ENCODE measurements at regions not wholly inside any gene's neighbourhood (a gene's known extent, or its start where the extent isn't known, plus 50 kb on each side); places are given as distances from the start of the nearest gene placed in this dataset.

DNA sequence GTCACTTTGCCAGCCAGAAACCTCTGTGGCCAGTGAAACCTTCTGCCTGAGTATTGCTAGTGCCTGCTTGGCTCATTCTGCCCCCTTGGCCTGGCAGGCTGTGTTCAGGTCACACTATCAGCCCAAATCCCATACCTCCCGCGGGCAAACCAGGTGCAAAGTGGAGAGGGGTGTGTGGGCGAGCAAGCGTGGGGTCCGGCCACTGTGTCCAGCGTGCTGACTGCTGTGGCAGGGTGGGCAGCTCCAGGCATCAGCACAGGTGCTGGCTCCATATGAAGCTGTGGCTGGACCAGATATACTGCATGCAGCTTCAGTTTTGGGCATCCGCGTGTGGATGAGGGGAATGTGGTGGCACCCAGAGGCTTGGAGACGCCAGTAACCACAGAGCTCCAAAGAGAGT is 576.5 kb upstream of the EDIL3 start:
- Histone ChIP-seq H2BK120ac (replicated peaks; ENCODE audit: low read depth, low read length) (no peak overlapping the region), H3K23me2 (ENCODE audit: low read depth, low read length) (no peaks in the 10 kb centered on the region), H3K4ac (replicated peaks; ENCODE audit: insufficient read length, low read depth, low read length) (no peak overlapping the region), H3K9ac (replicated peaks in 1 of 4; ENCODE audit: extremely low read depth in 1 of 4, low read depth in 3 of 4, low read length in 3 of 4) (no peak overlapping the region), H4K91ac (replicated peaks; ENCODE audit: insufficient read length, low read length) (no peak overlapping the region), H3K27ac (ENCODE audit: low read depth, low read length) (no peak overlapping the region), H3K4me3 (ENCODE audit: extremely low read depth in 1 of 4, insufficient read depth in 2 of 4, low read depth in 3 of 4, low read length in 4 of 4) (no peak overlapping the region), H3K23ac (ENCODE audit: insufficient read length) (no peak overlapping the region), H3K4me2 (ENCODE audit: insufficient read depth in 1 of 2, low read depth in 2 of 2, low read length in 2 of 2) (no peak overlapping the region), H3K18ac (ENCODE audit: extremely low read depth, low read length) (no peak overlapping the region), H3K79me1 (ENCODE audit: low read depth, low read length) (no peaks in the 10 kb centered on the region), H2BK12ac (ENCODE audit: low read depth, low read length) (no peak overlapping the region), H3K9me3 (ENCODE audit: insufficient read depth in 2 of 2, low read depth in 1 of 2, low read length in 1 of 2) (no peaks in the 10 kb centered on the region), H2BK5ac (ENCODE audit: low read depth, low read length) (no peak overlapping the region), H4K8ac (ENCODE audit: extremely low read depth, insufficient read depth, low read length) (peak overlapping the region; percentile 25; the same call in 1 of the 2 replicates), H3K4me1 (replicated peaks in 1 of 4; ENCODE audit: control insufficient read depth in 3 of 4, insufficient read depth in 4 of 4, low read length in 3 of 4) (no peaks in the 10 kb centered on the region), H2BK15ac (ENCODE audit: low read length) (no peak overlapping the region), H2AFZ (ENCODE audit: low read length) (0 out of 2 replicates have a peak overlapping the region, but pooled peaks have one; percentile 15), H4K5ac (ENCODE audit: insufficient read length, low read depth, low read length) (no peak overlapping the region), H3K36me3 (ENCODE audit: control insufficient read depth in 2 of 4, insufficient read depth in 4 of 4, low read length in 3 of 4) (no peaks in the 10 kb centered on the region), H3K79me2 (ENCODE audit: control insufficient read depth in 1 of 2, insufficient read depth in 2 of 2, low read length in 2 of 2) (no peaks in the 10 kb centered on the region), H3K27me3 (replicated peaks in 1 of 4; ENCODE audit: control insufficient read depth in 3 of 4, extremely low read depth in 1 of 4, insufficient read depth in 3 of 4, low read length in 3 of 4) (no peaks in the 10 kb centered on the region), H4K20me1 (replicated peaks in 1 of 2; ENCODE audit: control insufficient read depth in 1 of 2, insufficient read depth in 2 of 2, low read length in 2 of 2) (no peaks in the 10 kb centered on the region), H3K56ac (replicated peaks; ENCODE audit: insufficient read length, low read depth, low read length) (no peak overlapping the region), H3K14ac (ENCODE audit: insufficient read length) (no peak overlapping the region), H2BK20ac (ENCODE audit: low read length) (no peak overlapping the region), H2AK5ac (ENCODE audit: low read depth, low read length) (no peak overlapping the region)
- ChIA-PET CTCF (ENCODE audit: partially characterized antibody) (interaction anchor here (0.6 to 1.3 kb wide), 3 partner anchors 24 to 397 kb away, joined by 3 read pairs; no protein-coding TSS in a partner anchor), POLR2A (ENCODE audit: partially characterized antibody) (no interaction called here)
- FAIRE-seq (no peak), DNase-seq (ENCODE audit: low read depth in 1 of 2, low spot score in 2 of 2) (no peak)
- WGBS, 2 experiments (ENCODE audit: extremely low coverage in 1 of 2, insufficient coverage in 1 of 2, insufficient read length in 1 of 2, insufficient replicate concordance in 2 of 2, low coverage in 1 of 2, low lambda C conversion rate in 2 of 2, missing lambda C conversion rate in 1 of 2) = 88% methylated on average over 9 of the region's 9 CpGs; no CpG with 5 or more reads in 1 of the 2 experiments
- TF ChIP-seq GTF2F1 (IDR thresholded peaks at IDR 0.05; ENCODE audit: borderline replicate concordance, low read depth, low read length) = no peak
- no peak for TF ChIP-seq PHF8 (conservative IDR thresholded peaks at IDR 0.05; ENCODE audit: low read depth, low read length)
- TF ChIP-seq SP4 (IDR thresholded peaks at IDR 0.05; ENCODE audit: low read length) = no peak
- no peak for TF ChIP-seq TEAD4 (IDR thresholded peaks at IDR 0.05; ENCODE audit: low read depth, low read length)
- TF ChIP-seq, protein P1, sequence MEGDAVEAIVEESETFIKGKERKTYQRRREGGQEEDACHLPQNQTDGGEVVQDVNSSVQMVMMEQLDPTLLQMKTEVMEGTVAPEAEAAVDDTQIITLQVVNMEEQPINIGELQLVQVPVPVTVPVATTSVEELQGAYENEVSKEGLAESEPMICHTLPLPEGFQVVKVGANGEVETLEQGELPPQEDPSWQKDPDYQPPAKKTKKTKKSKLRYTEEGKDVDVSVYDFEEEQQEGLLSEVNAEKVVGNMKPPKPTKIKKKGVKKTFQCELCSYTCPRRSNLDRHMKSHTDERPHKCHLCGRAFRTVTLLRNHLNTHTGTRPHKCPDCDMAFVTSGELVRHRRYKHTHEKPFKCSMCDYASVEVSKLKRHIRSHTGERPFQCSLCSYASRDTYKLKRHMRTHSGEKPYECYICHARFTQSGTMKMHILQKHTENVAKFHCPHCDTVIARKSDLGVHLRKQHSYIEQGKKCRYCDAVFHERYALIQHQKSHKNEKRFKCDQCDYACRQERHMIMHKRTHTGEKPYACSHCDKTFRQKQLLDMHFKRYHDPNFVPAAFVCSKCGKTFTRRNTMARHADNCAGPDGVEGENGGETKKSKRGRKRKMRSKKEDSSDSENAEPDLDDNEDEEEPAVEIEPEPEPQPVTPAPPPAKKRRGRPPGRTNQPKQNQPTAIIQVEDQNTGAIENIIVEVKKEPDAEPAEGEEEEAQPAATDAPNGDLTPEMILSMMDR (IDR thresholded peaks at IDR 0.05; ENCODE audit: control extremely low read depth in 1 of 3, insufficient read depth in 1 of 3, low read depth in 1 of 3, low read length in 3 of 3) = no peak
- no peak for TF ChIP-seq HDAC6 (IDR thresholded peaks at IDR 0.05; ENCODE audit: low read depth, low read length)
- TF ChIP-seq, protein P2, sequence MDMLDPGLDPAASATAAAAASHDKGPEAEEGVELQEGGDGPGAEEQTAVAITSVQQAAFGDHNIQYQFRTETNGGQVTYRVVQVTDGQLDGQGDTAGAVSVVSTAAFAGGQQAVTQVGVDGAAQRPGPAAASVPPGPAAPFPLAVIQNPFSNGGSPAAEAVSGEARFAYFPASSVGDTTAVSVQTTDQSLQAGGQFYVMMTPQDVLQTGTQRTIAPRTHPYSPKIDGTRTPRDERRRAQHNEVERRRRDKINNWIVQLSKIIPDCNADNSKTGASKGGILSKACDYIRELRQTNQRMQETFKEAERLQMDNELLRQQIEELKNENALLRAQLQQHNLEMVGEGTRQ (IDR thresholded peaks at IDR 0.05; ENCODE audit: low read length) = no peak
- TF ChIP-seq EP300 (IDR thresholded peaks at IDR 0.05; ENCODE audit: borderline replicate concordance in 1 of 2, low read depth in 2 of 2, low read length in 2 of 2) = no peak
- TF ChIP-seq SAP30 (IDR thresholded peaks at IDR 0.05; ENCODE audit: insufficient read depth, insufficient replicate concordance, low read length) = no peak
- TF ChIP-seq JUND (IDR thresholded peaks at IDR 0.05; ENCODE audit: low read length) = no peak
- TF ChIP-seq FOSL1 (IDR thresholded peaks at IDR 0.05; ENCODE audit: insufficient read depth, low read depth, low read length) = no peak

All from H1 (cell line).